ENCODE measurements at regions not wholly inside any gene's neighbourhood (a gene's known extent, or its start where the extent isn't known, plus 50 kb on each side); places are given as distances from the start of the nearest gene placed in this dataset.

DNA sequence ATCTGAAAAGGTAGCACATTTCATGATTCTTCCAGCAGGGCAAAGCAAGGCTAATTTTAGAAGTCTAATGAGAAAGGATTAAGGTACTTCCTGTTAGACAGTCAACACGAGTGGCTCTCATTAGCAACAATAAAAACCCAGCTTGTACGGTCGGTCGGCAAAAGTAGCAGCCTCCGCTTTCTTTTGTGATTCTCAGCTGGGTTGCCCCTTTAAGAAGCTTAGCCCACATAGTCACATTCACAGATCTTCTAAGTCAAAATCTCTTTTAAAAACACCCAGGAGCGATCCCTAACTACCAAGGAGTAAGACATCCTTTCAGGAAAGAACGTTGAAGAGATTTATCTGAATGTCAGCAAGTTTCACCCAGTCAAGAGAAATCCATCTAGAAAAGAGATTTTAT is 684.8 kb downstream of the DIAPH3 start:
- H2AFZ ChIP-seq (ENCODE audit: low read length) = no peak overlapping the region
- no peak for DNase-seq
- no peaks in the 10 kb centered on the region for H3K4me1 ChIP-seq (ENCODE audit: low read length)
- no peaks in the 10 kb centered on the region for H4K20me1 ChIP-seq (ENCODE audit: insufficient read depth, low read length)
- no peaks in the 10 kb centered on the region for H3K36me3 ChIP-seq (replicated peaks; ENCODE audit: insufficient read depth, low read length)
- H3K27me3 ChIP-seq (replicated peaks; ENCODE audit: insufficient read depth, low read length) = no peaks in the 10 kb centered on the region
- no peak overlapping the region for H3K4me3 ChIP-seq (ENCODE audit: low read length)
- no peak for TF ChIP-seq EZH2 (optimal IDR thresholded peaks at IDR 0.05; ENCODE audit: low read depth, low read length)
- no peak for TF ChIP-seq EZH2phosphoT487 (IDR thresholded peaks at IDR 0.05; ENCODE audit: low read length)
- TF ChIP-seq, protein P1, sequence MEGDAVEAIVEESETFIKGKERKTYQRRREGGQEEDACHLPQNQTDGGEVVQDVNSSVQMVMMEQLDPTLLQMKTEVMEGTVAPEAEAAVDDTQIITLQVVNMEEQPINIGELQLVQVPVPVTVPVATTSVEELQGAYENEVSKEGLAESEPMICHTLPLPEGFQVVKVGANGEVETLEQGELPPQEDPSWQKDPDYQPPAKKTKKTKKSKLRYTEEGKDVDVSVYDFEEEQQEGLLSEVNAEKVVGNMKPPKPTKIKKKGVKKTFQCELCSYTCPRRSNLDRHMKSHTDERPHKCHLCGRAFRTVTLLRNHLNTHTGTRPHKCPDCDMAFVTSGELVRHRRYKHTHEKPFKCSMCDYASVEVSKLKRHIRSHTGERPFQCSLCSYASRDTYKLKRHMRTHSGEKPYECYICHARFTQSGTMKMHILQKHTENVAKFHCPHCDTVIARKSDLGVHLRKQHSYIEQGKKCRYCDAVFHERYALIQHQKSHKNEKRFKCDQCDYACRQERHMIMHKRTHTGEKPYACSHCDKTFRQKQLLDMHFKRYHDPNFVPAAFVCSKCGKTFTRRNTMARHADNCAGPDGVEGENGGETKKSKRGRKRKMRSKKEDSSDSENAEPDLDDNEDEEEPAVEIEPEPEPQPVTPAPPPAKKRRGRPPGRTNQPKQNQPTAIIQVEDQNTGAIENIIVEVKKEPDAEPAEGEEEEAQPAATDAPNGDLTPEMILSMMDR (IDR thresholded peaks at IDR 0.05; ENCODE audit: low read length) = no peak
- H3K9me3 ChIP-seq (replicated peaks; ENCODE audit: insufficient read depth, low read length) = no peaks in the 10 kb centered on the region
- H3K79me2 ChIP-seq (ENCODE audit: low read length) = no peaks in the 10 kb centered on the region
- no peak overlapping the region for H3K9ac ChIP-seq (ENCODE audit: low read length)
- no peaks in the 10 kb centered on the region for H3K9me2 ChIP-seq (replicated peaks; ENCODE audit: insufficient read depth, low read length)
- H3K27ac ChIP-seq (ENCODE audit: low read length) = no peak overlapping the region
- no peaks in the 10 kb centered on the region for H3F3A ChIP-seq (ENCODE audit: insufficient read depth, low read length)
- no peak overlapping the region for H3K4me2 ChIP-seq (ENCODE audit: low read depth, low read length)

DNA sequence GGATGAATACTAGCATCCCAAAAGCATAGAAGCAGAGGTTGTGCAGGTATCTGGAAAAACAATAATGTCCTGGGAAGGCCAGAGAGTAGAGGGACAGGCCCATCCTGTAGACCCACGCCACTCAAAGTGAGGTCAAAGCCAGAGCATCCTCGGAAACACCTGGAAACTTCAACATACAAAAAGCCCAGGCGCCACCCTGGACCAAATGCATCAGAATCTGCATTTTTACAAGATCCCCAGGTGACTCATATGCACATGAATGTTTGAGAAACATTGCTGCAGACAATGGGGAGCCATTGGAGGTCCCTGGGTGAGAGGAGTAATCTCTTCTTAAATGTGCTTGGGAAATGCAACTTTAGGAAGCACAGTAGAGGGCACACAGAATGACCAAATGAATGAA is 684.1 kb downstream of the DIAPH3 start:
- no peak for DNase-seq
- no peak overlapping the region for H3K9ac ChIP-seq (ENCODE audit: low read length)
- H3K4me1 ChIP-seq (ENCODE audit: low read length) = no peaks in the 10 kb centered on the region
- H2AFZ ChIP-seq (ENCODE audit: low read length) = no peak overlapping the region
- TF ChIP-seq EZH2 (optimal IDR thresholded peaks at IDR 0.05; ENCODE audit: low read depth, low read length) = no peak
- no peak for TF ChIP-seq EZH2phosphoT487 (IDR thresholded peaks at IDR 0.05; ENCODE audit: low read length)
- TF ChIP-seq, protein P1 (IDR thresholded peaks at IDR 0.05; ENCODE audit: low read length) = no peak
- H3K9me3 ChIP-seq (replicated peaks; ENCODE audit: insufficient read depth, low read length) = no peaks in the 10 kb centered on the region
- H3K4me2 ChIP-seq (ENCODE audit: low read depth, low read length) = no peak overlapping the region
- H4K20me1 ChIP-seq (ENCODE audit: insufficient read depth, low read length) = no peaks in the 10 kb centered on the region
- no peaks in the 10 kb centered on the region for H3F3A ChIP-seq (ENCODE audit: insufficient read depth, low read length)
- no peak overlapping the region for H3K4me3 ChIP-seq (ENCODE audit: low read length)
- no peaks in the 10 kb centered on the region for H3K36me3 ChIP-seq (replicated peaks; ENCODE audit: insufficient read depth, low read length)
- no peaks in the 10 kb centered on the region for H3K79me2 ChIP-seq (ENCODE audit: low read length)
- no peaks in the 10 kb centered on the region for H3K27me3 ChIP-seq (replicated peaks; ENCODE audit: insufficient read depth, low read length)
- H3K9me2 ChIP-seq (replicated peaks; ENCODE audit: insufficient read depth, low read length) = no peaks in the 10 kb centered on the region
- no peak overlapping the region for H3K27ac ChIP-seq (ENCODE audit: low read length)

DNA sequence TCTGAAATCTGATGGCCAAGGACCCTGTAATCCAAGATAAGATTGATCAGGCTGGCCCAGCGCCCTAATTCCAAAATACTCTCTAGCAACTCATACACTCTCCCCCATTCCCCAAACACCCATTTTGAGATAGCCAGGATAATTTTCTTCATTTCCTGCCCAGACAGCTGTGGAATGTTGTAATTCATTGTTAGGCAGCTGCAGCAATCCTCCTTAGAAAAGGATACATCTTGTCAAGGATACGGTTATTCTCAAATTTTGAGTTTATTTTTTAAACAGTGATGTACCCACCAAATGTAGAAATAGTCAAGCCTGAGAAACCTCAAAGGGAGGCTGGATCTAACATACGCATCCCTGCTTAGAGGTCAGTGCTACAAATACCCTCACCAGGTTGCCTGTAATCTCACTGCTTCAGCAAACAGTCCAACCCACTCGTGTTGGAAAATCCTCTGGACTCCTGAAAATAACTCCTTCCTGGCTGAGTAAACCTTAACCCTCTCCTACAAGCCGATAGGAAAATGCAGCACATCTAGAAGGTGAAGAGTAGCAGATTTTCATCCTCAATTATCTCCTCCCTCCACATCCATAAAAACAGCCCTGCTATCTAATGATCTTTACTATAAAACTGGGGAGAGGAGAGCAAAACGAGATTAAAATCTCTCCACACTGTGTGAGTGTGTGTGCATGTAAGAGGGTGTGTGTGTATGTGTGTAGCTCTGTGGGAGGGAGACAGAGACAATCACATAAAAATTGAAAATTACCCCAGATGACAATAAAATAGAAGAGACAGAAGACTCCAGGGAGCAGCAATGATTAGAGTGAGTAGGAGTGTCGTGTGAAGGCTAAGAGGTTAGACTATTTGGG is 683.1 kb downstream of the DIAPH3 start:
- no peak overlapping the region for H2AFZ ChIP-seq (ENCODE audit: low read length)
- H3K9ac ChIP-seq (ENCODE audit: low read length) = no peak overlapping the region
- no peaks in the 10 kb centered on the region for H3K79me2 ChIP-seq (ENCODE audit: low read length)
- no peaks in the 10 kb centered on the region for H3K27me3 ChIP-seq (replicated peaks; ENCODE audit: insufficient read depth, low read length)
- H3K9me3 ChIP-seq (replicated peaks; ENCODE audit: insufficient read depth, low read length) = no peaks in the 10 kb centered on the region
- no peaks in the 10 kb centered on the region for H3K4me1 ChIP-seq (ENCODE audit: low read length)
- no peak overlapping the region for H3K27ac ChIP-seq (ENCODE audit: low read length)
- no peak overlapping the region for H3K4me2 ChIP-seq (ENCODE audit: low read depth, low read length)
- H3F3A ChIP-seq (ENCODE audit: insufficient read depth, low read length) = no peaks in the 10 kb centered on the region
- TF ChIP-seq EZH2phosphoT487 (IDR thresholded peaks at IDR 0.05; ENCODE audit: low read length) (no peak), EZH2 (optimal IDR thresholded peaks at IDR 0.05; ENCODE audit: low read depth, low read length) (no peak)
- TF ChIP-seq, protein P1 (IDR thresholded peaks at IDR 0.05; ENCODE audit: low read length) = no peak
- no peaks in the 10 kb centered on the region for H3K9me2 ChIP-seq (replicated peaks; ENCODE audit: insufficient read depth, low read length)
- H3K4me3 ChIP-seq (ENCODE audit: low read length) = no peak overlapping the region
- H3K36me3 ChIP-seq (replicated peaks; ENCODE audit: insufficient read depth, low read length) = no peaks in the 10 kb centered on the region
- DNase-seq = no peak
- H4K20me1 ChIP-seq (ENCODE audit: insufficient read depth, low read length) = no peaks in the 10 kb centered on the region
